Astrocyte (in vitro differentiated cells and primary cell): ENCODE measurements at regions not wholly inside any gene's neighbourhood (a gene's known extent, or its start where the extent isn't known, plus 50 kb on each side); places are given as distances from the start of the nearest gene placed in this dataset.

Source experiments
- DNase-seq: peaks from one replicate; pipeline ENCODE4 v3.0.0-alpha.2; 2010; ENCODE audit warnings: low read depth
- FAIRE-seq: peaks from 2 replicates; lab custom pipeline; 2011; peaks lifted over from hg19 to GRCh38; lab: Jason Lieb, UNC
- H2AFZ ChIP-seq: 2 replicates; pipeline ENCODE4 v1.6.0; 2012; ENCODE audit warnings: low read depth, low read length, inconsistent platforms
- H3K27ac ChIP-seq: 2 replicates; pipeline ENCODE4 v1.5.1; 2011; ENCODE audit warnings: low read depth, low read length, inconsistent platforms
- H3K27me3 ChIP-seq: 2 replicates; pipeline ENCODE4 v1.6.0; 2011; ENCODE audit warnings: low read length, inconsistent platforms; ENCODE audit not compliant: insufficient read depth
- H3K36me3 ChIP-seq: 2 replicates; pipeline ENCODE4 v1.5.1; 2011; ENCODE audit warnings: low read length, inconsistent platforms; ENCODE audit not compliant: insufficient read depth
- H3K4me1 ChIP-seq: 2 replicates; pipeline ENCODE4 v1.5.1; 2011; ENCODE audit warnings: low read length, inconsistent platforms; ENCODE audit not compliant: insufficient read depth
- H3K4me2 ChIP-seq: 2 replicates; pipeline ENCODE4 v1.6.0; 2012; ENCODE audit warnings: low read length, inconsistent platforms
- H3K4me3 ChIP-seq: 2 replicates; pipeline ENCODE4 v1.5.1; 2011; ENCODE audit warnings: low read depth, mild to moderate bottlenecking, low read length, inconsistent platforms; ENCODE audit not compliant: insufficient read depth
- H3K79me2 ChIP-seq: 2 replicates; pipeline ENCODE4 v1.6.0; 2012; ENCODE audit warnings: mild to moderate bottlenecking, low read length, inconsistent platforms; ENCODE audit not compliant: insufficient read depth
- H3K9ac ChIP-seq: 2 replicates; pipeline ENCODE4 v1.6.0; 2012; ENCODE audit warnings: mild to moderate bottlenecking, low read length, inconsistent platforms
- H3K9me3 ChIP-seq: 2 replicates; pipeline ENCODE4 v1.5.1; 2012; ENCODE audit warnings: low read depth, mild to moderate bottlenecking, low read length, inconsistent platforms; ENCODE audit not compliant: insufficient read depth
- H4K20me1 ChIP-seq: 2 replicates; pipeline ENCODE4 v1.6.0; 2012; ENCODE audit warnings: low read length, inconsistent platforms; ENCODE audit not compliant: insufficient read depth
- H3K27ac Mint-ChIP-seq: one replicate; pipeline ENCODE4 v1.8.0; 2021; ENCODE audit warnings: mild to moderate bottlenecking, mixed read lengths; ENCODE audit not compliant: unreplicated experiment
- H3K27me3 Mint-ChIP-seq: one replicate; pipeline ENCODE4 v1.8.0; 2021; ENCODE audit warnings: low read depth, mixed read lengths; ENCODE audit not compliant: unreplicated experiment
- H3K36me3 Mint-ChIP-seq: one replicate; pipeline ENCODE4 v1.8.0; 2021; ENCODE audit warnings: low read depth, mixed read lengths; ENCODE audit not compliant: unreplicated experiment
- H3K4me1 Mint-ChIP-seq: one replicate; pipeline ENCODE4 v1.8.0; 2021; ENCODE audit warnings: low read depth, mixed read lengths; ENCODE audit not compliant: unreplicated experiment
- H3K4me3 Mint-ChIP-seq: one replicate; pipeline ENCODE4 v1.8.0; 2021; ENCODE audit warnings: mild to moderate bottlenecking, moderate library complexity, mixed read lengths; ENCODE audit not compliant: unreplicated experiment
- H3K9me3 Mint-ChIP-seq: one replicate; pipeline ENCODE4 v1.8.0; 2021; ENCODE audit warnings: mild to moderate bottlenecking, mixed read lengths; ENCODE audit not compliant: unreplicated experiment
- EZH2 ChIP-seq: IDR thresholded peaks from 2 replicates; pipeline ENCODE4 v1.6.1; 2012; ENCODE audit warnings: mild to moderate bottlenecking, low read length, inconsistent platforms; ENCODE audit not compliant: insufficient read depth
- TF ChIP-seq, protein P1 (sequence below): IDR thresholded peaks from 2 replicates; pipeline ENCODE4 v1.5.1; 2011; ENCODE audit warnings: low read depth, mild to moderate bottlenecking, inconsistent platforms, low read length, moderate library complexity; ENCODE audit not compliant: insufficient read depth

GRCh38 chr21:35929901-35930300 is 130.4 kb downstream of the SETD4 start:
- Mint-ChIP-seq H3K36me3 (no peaks in the 10 kb centered on the region), H3K27me3 (no peaks in the 10 kb centered on the region), H3K4me3 (no peak overlapping the region), H3K4me1 (peaks cover 10% of the 10 kb centered on the region), H3K27ac (no peak overlapping the region), H3K9me3 (no peaks in the 10 kb centered on the region)
- Histone ChIP-seq H2AFZ (no peak overlapping the region), H3K36me3 (no peaks in the 10 kb centered on the region), H3K4me2 (no peak overlapping the region), H3K27ac (no peak overlapping the region), H3K4me1 (peaks cover 29% of the 10 kb centered on the region), H3K4me3 (no peak overlapping the region), H3K79me2 (no peaks in the 10 kb centered on the region), H3K9me3 (no peaks in the 10 kb centered on the region), H3K9ac (no peak overlapping the region), H3K27me3 (no peaks in the 10 kb centered on the region), H4K20me1 (no peaks in the 10 kb centered on the region)
- no peak for FAIRE-seq
- DNase-seq, result peak; percentile 47
- TF ChIP-seq EZH2, result no peak
- TF ChIP-seq, protein P1, sequence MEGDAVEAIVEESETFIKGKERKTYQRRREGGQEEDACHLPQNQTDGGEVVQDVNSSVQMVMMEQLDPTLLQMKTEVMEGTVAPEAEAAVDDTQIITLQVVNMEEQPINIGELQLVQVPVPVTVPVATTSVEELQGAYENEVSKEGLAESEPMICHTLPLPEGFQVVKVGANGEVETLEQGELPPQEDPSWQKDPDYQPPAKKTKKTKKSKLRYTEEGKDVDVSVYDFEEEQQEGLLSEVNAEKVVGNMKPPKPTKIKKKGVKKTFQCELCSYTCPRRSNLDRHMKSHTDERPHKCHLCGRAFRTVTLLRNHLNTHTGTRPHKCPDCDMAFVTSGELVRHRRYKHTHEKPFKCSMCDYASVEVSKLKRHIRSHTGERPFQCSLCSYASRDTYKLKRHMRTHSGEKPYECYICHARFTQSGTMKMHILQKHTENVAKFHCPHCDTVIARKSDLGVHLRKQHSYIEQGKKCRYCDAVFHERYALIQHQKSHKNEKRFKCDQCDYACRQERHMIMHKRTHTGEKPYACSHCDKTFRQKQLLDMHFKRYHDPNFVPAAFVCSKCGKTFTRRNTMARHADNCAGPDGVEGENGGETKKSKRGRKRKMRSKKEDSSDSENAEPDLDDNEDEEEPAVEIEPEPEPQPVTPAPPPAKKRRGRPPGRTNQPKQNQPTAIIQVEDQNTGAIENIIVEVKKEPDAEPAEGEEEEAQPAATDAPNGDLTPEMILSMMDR, result no peak

GRCh38 chr21:35927262-35927661 is 133.1 kb downstream of the SETD4 start:
- Histone ChIP-seq H3K36me3 (no peaks in the 10 kb centered on the region), H2AFZ (no peak overlapping the region), H3K27me3 (no peaks in the 10 kb centered on the region), H3K4me3 (no peak overlapping the region), H3K79me2 (no peaks in the 10 kb centered on the region), H3K9me3 (no peaks in the 10 kb centered on the region), H4K20me1 (no peaks in the 10 kb centered on the region), H3K27ac (no peak overlapping the region), H3K4me2 (no peak overlapping the region), H3K9ac (no peak overlapping the region), H3K4me1 (peaks cover 25% of the 10 kb centered on the region)
- Mint-ChIP-seq H3K27ac (no peak overlapping the region), H3K4me3 (no peak overlapping the region), H3K27me3 (no peaks in the 10 kb centered on the region), H3K36me3 (no peaks in the 10 kb centered on the region), H3K4me1 (peaks cover 24% of the 10 kb centered on the region), H3K9me3 (peaks cover 3% of the 10 kb centered on the region)
- no peak for FAIRE-seq
- no peak for DNase-seq
- TF ChIP-seq, protein P1, result no peak
- no peak for TF ChIP-seq EZH2

- no peaks in the 10 kb centered on the region for H3K79me2 ChIP-seq
- Mint-ChIP-seq H3K36me3 (no peaks in the 10 kb centered on the region), H3K4me3 (no peak overlapping the region), H3K27ac (no peak overlapping the region), H3K4me1 (peaks cover 26% of the 10 kb centered on the region), H3K27me3 (no peaks in the 10 kb centered on the region), H3K9me3 (peaks cover 3% of the 10 kb centered on the region)
- TF ChIP-seq, protein P1, result no peak
- no peak for TF ChIP-seq EZH2
- H3K27ac ChIP-seq, result no peak overlapping the region
- no peaks in the 10 kb centered on the region for H3K27me3 ChIP-seq
- no peaks in the 10 kb centered on the region for H3K36me3 ChIP-seq
- peaks cover 22% of the 10 kb centered on the region for H3K4me1 ChIP-seq
- no peak overlapping the region for H3K4me2 ChIP-seq
- no peak overlapping the region for H3K4me3 ChIP-seq
- no peaks in the 10 kb centered on the region for H4K20me1 ChIP-seq
- H2AFZ ChIP-seq, result no peak overlapping the region
- DNase-seq, result no peak
- H3K9me3 ChIP-seq, result no peaks in the 10 kb centered on the region
- H3K9ac ChIP-seq, result no peak overlapping the region
- FAIRE-seq, result no peak
Measured at GRCh38 chr21:35926003-35926740, 134.2 kb downstream of the SETD4 start.
